ENCODE measurements at regions not wholly inside any gene's neighbourhood (a gene's known extent, or its start where the extent isn't known, plus 50 kb on each side); places are given as distances from the start of the nearest gene placed in this dataset.

GRCh38 chr2:156719036-156719435 lies 282.9 kb downstream of the GPD2 start:
- 28% methylated on average over 3 of the region's 3 CpGs for WGBS (ENCODE audit: missing lambda C conversion rate)

DNA sequence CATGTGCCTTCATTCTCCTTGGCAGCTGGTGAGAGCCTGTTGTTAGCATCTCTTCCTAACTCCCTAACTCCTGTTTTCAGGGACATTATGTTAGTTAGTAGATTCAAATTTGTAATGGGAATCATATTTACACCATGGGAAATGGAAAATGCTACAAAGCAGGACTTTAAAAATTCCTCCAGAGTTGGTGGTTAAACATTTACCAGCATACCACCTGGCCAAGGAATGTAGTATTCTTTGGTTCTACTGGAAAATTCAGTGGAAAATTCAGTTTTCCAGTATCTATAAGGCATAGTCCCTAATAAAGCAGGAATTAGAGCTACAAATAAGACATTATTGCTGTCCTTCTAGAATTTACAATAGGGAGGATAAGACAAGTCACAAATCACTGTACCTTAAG lies 291.7 kb downstream of the GPD2 start:
- ATAC-seq (no peak), FAIRE-seq (no peak)

More at GRCh38 chr2:156719036-156719435, 282.9 kb downstream of the GPD2 start:
- POLR2A ChIA-PET, result no interaction called here
- no peak overlapping the region for H3K27ac ChIP-seq
- TF ChIP-seq, protein P1, sequence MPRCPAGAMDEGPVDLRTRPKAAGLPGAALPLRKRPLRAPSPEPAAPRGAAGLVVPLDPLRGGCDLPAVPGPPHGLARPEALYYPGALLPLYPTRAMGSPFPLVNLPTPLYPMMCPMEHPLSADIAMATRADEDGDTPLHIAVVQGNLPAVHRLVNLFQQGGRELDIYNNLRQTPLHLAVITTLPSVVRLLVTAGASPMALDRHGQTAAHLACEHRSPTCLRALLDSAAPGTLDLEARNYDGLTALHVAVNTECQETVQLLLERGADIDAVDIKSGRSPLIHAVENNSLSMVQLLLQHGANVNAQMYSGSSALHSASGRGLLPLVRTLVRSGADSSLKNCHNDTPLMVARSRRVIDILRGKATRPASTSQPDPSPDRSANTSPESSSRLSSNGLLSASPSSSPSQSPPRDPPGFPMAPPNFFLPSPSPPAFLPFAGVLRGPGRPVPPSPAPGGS (IDR thresholded peaks at IDR 0.05), result no peak
- TF ChIP-seq SMC3 (IDR thresholded peaks at IDR 0.05) (no peak), MAZ (IDR thresholded peaks at IDR 0.05; ENCODE audit: borderline replicate concordance, low read depth, low read length) (no peak), CHD4 (IDR thresholded peaks at IDR 0.05; ENCODE audit: borderline replicate concordance) (no peak), ZFP36 (IDR thresholded peaks at IDR 0.05; ENCODE audit: borderline replicate concordance, partially characterized antibody) (no peak)
- TF ChIP-seq, protein P2, sequence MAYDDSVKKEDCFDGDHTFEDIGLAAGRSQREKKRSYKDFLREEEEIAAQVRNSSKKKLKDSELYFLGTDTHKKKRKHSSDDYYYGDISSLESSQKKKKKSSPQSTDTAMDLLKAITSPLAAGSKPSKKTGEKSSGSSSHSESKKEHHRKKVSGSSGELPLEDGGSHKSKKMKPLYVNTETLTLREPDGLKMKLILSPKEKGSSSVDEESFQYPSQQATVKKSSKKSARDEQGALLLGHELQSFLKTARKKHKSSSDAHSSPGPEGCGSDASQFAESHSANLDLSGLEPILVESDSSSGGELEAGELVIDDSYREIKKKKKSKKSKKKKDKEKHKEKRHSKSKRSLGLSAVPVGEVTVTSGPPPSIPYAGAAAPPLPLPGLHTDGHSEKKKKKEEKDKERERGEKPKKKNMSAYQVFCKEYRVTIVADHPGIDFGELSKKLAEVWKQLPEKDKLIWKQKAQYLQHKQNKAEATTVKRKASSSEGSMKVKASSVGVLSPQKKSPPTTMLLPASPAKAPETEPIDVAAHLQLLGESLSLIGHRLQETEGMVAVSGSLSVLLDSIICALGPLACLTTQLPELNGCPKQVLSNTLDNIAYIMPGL (CRISPR knock-in tag; IDR thresholded peaks at IDR 0.05; ENCODE audit: borderline replicate concordance), result no peak
- no peaks in the 10 kb centered on the region for H3K9me3 ChIP-seq
- H3K4me3 ChIP-seq, result no peak overlapping the region
- CTCF ChIA-PET, result no interaction called here
- no peak overlapping the region for H3K4me2 ChIP-seq
- no peak for FAIRE-seq
- no peak for ATAC-seq
- no peak for DNase-seq (ENCODE audit: low read depth in 1 of 2, low spot score in 1 of 2)
- H3K4me1 ChIP-seq, result no peaks in the 10 kb centered on the region

GRCh38 chr2:156728328-156728727 lies 292.1 kb downstream of the GPD2 start:
- ChIA-PET POLR2A (no interaction called here), CTCF (no interaction called here)
- WGBS (ENCODE audit: missing lambda C conversion rate), result 13% methylated on average over 2 of the region's 2 CpGs
- ATAC-seq (no peak), DNase-seq (ENCODE audit: low read depth in 1 of 2, low spot score in 1 of 2) (no peak), FAIRE-seq (no peak)
- no peak for TF ChIP-seq HOXB13 (CRISPR knock-in tag; IDR thresholded peaks at IDR 0.05; ENCODE audit: low read depth)
- TF ChIP-seq BHLHE40 (IDR thresholded peaks at IDR 0.05; ENCODE audit: low read depth, low read length), result no peak
- TF ChIP-seq, protein P3, sequence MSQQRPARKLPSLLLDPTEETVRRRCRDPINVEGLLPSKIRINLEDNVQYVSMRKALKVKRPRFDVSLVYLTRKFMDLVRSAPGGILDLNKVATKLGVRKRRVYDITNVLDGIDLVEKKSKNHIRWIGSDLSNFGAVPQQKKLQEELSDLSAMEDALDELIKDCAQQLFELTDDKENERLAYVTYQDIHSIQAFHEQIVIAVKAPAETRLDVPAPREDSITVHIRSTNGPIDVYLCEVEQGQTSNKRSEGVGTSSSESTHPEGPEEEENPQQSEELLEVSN (IDR thresholded peaks at IDR 0.05; ENCODE audit: borderline replicate concordance, low read depth), result no peak
- TF ChIP-seq, protein P4, sequence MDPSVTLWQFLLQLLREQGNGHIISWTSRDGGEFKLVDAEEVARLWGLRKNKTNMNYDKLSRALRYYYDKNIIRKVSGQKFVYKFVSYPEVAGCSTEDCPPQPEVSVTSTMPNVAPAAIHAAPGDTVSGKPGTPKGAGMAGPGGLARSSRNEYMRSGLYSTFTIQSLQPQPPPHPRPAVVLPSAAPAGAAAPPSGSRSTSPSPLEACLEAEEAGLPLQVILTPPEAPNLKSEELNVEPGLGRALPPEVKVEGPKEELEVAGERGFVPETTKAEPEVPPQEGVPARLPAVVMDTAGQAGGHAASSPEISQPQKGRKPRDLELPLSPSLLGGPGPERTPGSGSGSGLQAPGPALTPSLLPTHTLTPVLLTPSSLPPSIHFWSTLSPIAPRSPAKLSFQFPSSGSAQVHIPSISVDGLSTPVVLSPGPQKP (IDR thresholded peaks at IDR 0.05; ENCODE audit: low read depth, low read length), result no peak
- TF ChIP-seq MYC (IDR thresholded peaks at IDR 0.05; ENCODE audit: borderline replicate concordance, low read length), result no peak
- TF ChIP-seq PHF8 (IDR thresholded peaks at IDR 0.05; ENCODE audit: borderline replicate concordance, low read depth), result no peak
- TF ChIP-seq JUNB (IDR thresholded peaks at IDR 0.05), result no peak
- TF ChIP-seq HOXB5 (CRISPR knock-in tag; IDR thresholded peaks at IDR 0.05), result no peak
- TF ChIP-seq SMC3 (IDR thresholded peaks at IDR 0.05), result no peak
- TF ChIP-seq HES2 (IDR thresholded peaks at IDR 0.05), result no peak
- TF ChIP-seq HOXA7 (CRISPR knock-in tag; IDR thresholded peaks at IDR 0.05), result no peak
- no peak for TF ChIP-seq EHMT2 (IDR thresholded peaks at IDR 0.05; ENCODE audit: low read depth)
- no peak for TF ChIP-seq ESRRA (IDR thresholded peaks at IDR 0.05; ENCODE audit: borderline replicate concordance, low read length)
- Histone ChIP-seq H3K9me3 (no peaks in the 10 kb centered on the region), H3K4me3 (no peak overlapping the region), H3K4me1 (no peaks in the 10 kb centered on the region), H3K4me2 (no peak overlapping the region), H3K27ac (no peak overlapping the region)

More for the DNA sequence above, 291.7 kb downstream of the GPD2 start:
- CTCF ChIA-PET, result no interaction called here
- no peak overlapping the region for H3K4me3 ChIP-seq
- H3K9me3 ChIP-seq, result no peaks in the 10 kb centered on the region
- H3K4me1 ChIP-seq, result no peaks in the 10 kb centered on the region
- no peak overlapping the region for H3K4me2 ChIP-seq
- DNase-seq (ENCODE audit: low read depth in 1 of 2, low spot score in 1 of 2), result no peak
- no peak for TF ChIP-seq EHF (CRISPR knock-in tag; IDR thresholded peaks at IDR 0.05)
- TF ChIP-seq MAZ (IDR thresholded peaks at IDR 0.05; ENCODE audit: borderline replicate concordance, low read depth, low read length), result no peak
- no peak for TF ChIP-seq RARB (CRISPR knock-in tag; IDR thresholded peaks at IDR 0.05)
- TF ChIP-seq TFCP2L1 (CRISPR knock-in tag; IDR thresholded peaks at IDR 0.05), result no peak
- TF ChIP-seq, protein P5, sequence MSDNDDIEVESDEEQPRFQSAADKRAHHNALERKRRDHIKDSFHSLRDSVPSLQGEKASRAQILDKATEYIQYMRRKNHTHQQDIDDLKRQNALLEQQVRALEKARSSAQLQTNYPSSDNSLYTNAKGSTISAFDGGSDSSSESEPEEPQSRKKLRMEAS (IDR thresholded peaks at IDR 0.05), result no peak
- TF ChIP-seq SREBF2 (IDR thresholded peaks at IDR 0.05), result no peak
- TF ChIP-seq FOSB (CRISPR knock-in tag; IDR thresholded peaks at IDR 0.05), result no peak
- TF ChIP-seq FOSL2 (IDR thresholded peaks at IDR 0.05), result no peak
- TF ChIP-seq FOSL2 (CRISPR knock-in tag; IDR thresholded peaks at IDR 0.05), result no peak
- no peak for TF ChIP-seq ZFP36 (IDR thresholded peaks at IDR 0.05; ENCODE audit: borderline replicate concordance, partially characterized antibody)
- no peak for TF ChIP-seq ESRRA (IDR thresholded peaks at IDR 0.05; ENCODE audit: borderline replicate concordance, low read length)
- no peak overlapping the region for H3K27ac ChIP-seq
- POLR2A ChIA-PET, result no interaction called here

Measured in A549 (cell line).